ENCODE measurements at regions not wholly inside any gene's neighbourhood (a gene's known extent, or its start where the extent isn't known, plus 50 kb on each side); places are given as distances from the start of the nearest gene placed in this dataset.

DNA sequence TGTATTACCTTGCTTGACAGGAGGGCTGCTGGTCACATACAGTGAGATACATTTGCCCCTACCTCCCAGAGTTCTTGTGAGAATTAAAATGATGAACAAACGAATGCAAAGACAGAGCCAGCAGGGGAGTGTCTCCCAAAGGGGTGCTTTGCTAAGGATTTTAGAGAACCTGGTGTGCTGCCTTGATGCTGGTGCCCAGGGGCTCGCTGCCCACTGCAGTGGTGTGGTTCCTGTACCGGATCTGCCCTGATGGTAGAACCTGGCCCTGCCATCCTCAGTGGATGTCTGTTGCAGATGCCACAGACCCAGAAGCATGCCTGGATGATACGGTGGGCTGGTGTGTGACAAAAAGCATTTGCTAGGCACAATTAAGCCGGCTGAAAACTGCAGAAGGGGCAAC lies 414.8 kb upstream of the HS6ST1 start:
- WGBS, 2 donors: 70 to 79% methylated on average over 5 of the region's 5 CpGs
- TF ChIP-seq POLR2A (IDR thresholded peaks at IDR 0.05): no peak
- TF ChIP-seq CTCF (IDR thresholded peaks at IDR 0.05): no peak
- no peak overlapping the region for H3K27ac ChIP-seq
- no peak overlapping the region for H3K4me3 ChIP-seq
- H3K36me3 ChIP-seq (replicated peaks in 1 of 2; ENCODE audit: insufficient read depth in 1 of 2, low read depth in 2 of 2): no peaks in the 10 kb centered on the region
- DNase-seq: no peak
- no peaks in the 10 kb centered on the region for H3K9me3 ChIP-seq
- intact Hi-C loops (cut with DNase I): loop anchor here (10.0 kb wide), 1 partner anchor 419 kb away; the partner anchor contains the start of gene HS6ST1
- H3K4me1 ChIP-seq: peaks cover 21% of the 10 kb centered on the region
- peaks cover 0 to 4% of the 10 kb centered on the region in 2 donors for H3K27me3 ChIP-seq
- no peak for ATAC-seq

DNA sequence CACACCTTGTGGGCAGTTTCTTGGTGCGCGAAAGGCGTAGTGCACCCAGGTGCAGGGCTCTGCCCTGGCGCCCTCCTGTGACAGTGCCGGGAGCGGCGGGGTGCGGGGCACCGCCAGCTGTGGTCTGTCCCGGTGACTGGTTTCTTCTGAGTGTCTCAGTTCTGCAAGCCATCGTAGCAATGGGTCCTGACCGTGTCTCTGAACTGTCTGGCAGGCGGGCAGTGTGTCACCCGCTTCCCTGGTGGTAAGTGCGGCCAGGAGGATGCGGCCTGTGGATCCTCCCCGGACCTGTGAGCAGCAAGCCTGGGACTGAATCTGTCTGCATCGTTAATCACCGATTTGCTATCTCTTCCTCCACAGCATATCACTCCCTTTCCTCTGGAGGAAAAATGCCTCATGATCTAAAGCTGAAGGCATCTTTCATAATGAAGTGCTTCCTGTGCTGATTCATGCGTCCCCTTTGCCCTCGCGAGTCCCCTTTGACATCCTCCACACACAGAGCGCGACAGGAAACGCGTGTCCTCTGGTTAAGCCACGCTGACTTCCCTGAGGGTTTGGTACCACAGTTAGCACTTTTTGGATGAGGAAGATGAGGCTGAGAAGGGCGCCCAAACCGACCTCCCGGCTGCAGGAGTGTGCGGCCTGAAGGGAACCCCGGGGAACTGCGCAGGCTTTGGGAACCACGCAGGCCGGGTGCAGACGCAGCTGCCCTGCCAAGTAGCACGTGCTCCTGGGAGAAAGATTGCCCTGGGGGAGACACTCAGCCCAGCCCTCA lies 416.0 kb upstream of the HS6ST1 start:
- Histone ChIP-seq H3K27me3 (peaks cover 0 to 4% of the 10 kb centered on the region in 2 donors), H3K36me3 (replicated peaks in 1 of 2; ENCODE audit: insufficient read depth in 1 of 2, low read depth in 2 of 2) (no peaks in the 10 kb centered on the region), H3K9me3 (no peaks in the 10 kb centered on the region), H3K4me1 (peaks cover 21% of the 10 kb centered on the region), H3K4me3 (no peak overlapping the region), H3K27ac (no peak overlapping the region)
- 64 to 80% methylated on average over 25 to 36 of the region's 37 CpGs for WGBS, 2 donors
- DNase-seq: peak in 1 of 4 donors; percentile 54
- intact Hi-C loops (cut with DNase I): loop anchor here (10.0 kb wide), 1 partner anchor 420 kb away; the partner anchor contains the start of gene HS6ST1
- ATAC-seq: no peak
- TF ChIP-seq CTCF (IDR thresholded peaks at IDR 0.05) (no peak), POLR2A (IDR thresholded peaks at IDR 0.05) (no peak)

- TF ChIP-seq CTCF (IDR thresholded peaks at IDR 0.05) (no peak), POLR2A (IDR thresholded peaks at IDR 0.05) (no peak)
- 80 to 85% methylated on average over 23 to 26 of the region's 26 CpGs for WGBS, 2 donors
- H3K4me3 ChIP-seq: no peak overlapping the region
- H3K36me3 ChIP-seq (replicated peaks in 1 of 2; ENCODE audit: insufficient read depth in 1 of 2, low read depth in 2 of 2): no peaks in the 10 kb centered on the region
- no peaks in the 10 kb centered on the region for H3K9me3 ChIP-seq
- DNase-seq (no peak), ATAC-seq (no peak)
- no peak overlapping the region for H3K27ac ChIP-seq
- H3K27me3 ChIP-seq: peaks cover 0 to 4% of the 10 kb centered on the region in 2 donors
- H3K4me1 ChIP-seq: peaks cover 21% of the 10 kb centered on the region
- intact Hi-C loops (cut with DNase I): loop anchor here (10.0 kb wide), 1 partner anchor 421 kb away; the partner anchor contains the start of gene HS6ST1
Measured at GRCh38 chr2:128735296-128735960, 416.8 kb upstream of the HS6ST1 start.

DNA sequence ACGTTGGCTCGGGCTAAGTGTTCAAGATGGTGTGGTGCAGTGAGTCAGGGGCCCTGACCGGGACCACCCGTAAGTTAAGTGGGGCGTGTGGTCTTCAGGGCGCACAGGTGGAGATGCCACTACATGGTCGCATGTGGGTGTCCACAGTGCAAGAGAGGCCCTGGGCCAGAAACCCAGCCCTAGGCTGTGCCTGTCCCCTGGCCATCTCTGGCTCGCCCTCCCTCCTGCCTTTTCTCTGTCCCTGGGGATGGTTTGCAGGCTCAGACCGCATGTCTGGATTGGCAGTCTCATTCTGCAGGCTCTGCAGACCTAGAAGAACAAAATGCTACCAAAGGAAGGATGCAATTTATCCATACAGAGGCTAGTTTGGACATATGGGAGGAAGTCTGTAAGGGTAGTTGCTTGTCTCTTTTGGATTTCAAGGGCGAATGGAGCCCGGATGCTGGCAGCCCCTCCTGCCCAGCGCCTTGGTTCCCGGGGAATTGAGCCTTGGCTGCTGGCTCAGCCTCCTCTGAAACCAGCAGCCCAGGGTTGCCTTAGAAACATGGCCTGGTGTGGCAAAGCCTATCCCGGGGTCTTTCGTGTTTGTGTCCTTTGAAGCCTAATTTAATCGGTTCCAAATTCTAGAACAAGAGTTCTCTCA lies 417.5 kb upstream of the HS6ST1 start:
- intact Hi-C loops (cut with DNase I): loop anchor here (10.0 kb wide), 1 partner anchor 421 kb away; the partner anchor contains the start of gene HS6ST1
- peak; percentile 41 for ATAC-seq
- WGBS, 2 donors: 34 to 54% methylated on average over 11 to 16 of the region's 16 CpGs
- no peaks in the 10 kb centered on the region for H3K36me3 ChIP-seq (replicated peaks in 1 of 2; ENCODE audit: insufficient read depth in 1 of 2, low read depth in 2 of 2)
- no peaks in the 10 kb centered on the region for H3K9me3 ChIP-seq
- no peak for DNase-seq
- peaks cover 0 to 4% of the 10 kb centered on the region in 2 donors for H3K27me3 ChIP-seq
- H3K27ac ChIP-seq: no peak overlapping the region
- TF ChIP-seq CTCF (IDR thresholded peaks at IDR 0.05) (no peak), POLR2A (IDR thresholded peaks at IDR 0.05) (no peak)
- H3K4me3 ChIP-seq: no peak overlapping the region
- peaks cover 21% of the 10 kb centered on the region for H3K4me1 ChIP-seq
